ENCODE measurements at regions not wholly inside any gene's neighbourhood (a gene's known extent, or its start where the extent isn't known, plus 50 kb on each side); places are given as distances from the start of the nearest gene placed in this dataset.
"Not testable (repeated sequence)": the region's sequence is repeated elsewhere in the genome, so short reads cannot be mapped to it uniquely, and the experiment has no call there.

DNA sequence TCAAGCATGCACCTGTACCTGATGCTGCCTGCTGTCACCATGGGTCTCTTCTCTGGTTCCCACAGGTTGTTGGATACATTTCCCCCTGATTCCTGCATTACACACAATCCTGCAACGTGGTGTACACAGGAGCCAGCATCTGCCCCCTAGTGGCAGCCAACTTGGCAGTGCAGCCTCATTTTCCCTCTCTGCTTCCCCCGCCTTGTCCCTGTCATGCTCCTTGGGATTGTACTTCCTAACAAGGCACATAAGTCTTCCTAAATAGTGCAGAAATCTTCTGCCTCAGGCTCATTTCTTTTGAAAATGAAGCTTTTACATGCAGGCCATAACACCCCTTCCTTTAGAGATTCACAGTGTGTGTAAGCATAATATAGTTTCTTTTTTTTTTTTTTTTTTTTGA is 387.5 kb downstream of the CCSER2 start:
- Mint-ChIP-seq H3K9me3 (no peaks in the 10 kb centered on the region), H3K36me3 (ENCODE audit: low read depth) (no peaks in the 10 kb centered on the region), H3K27me3 (ENCODE audit: low read depth) (peaks cover 3% of the 10 kb centered on the region), H3K27ac (no peak overlapping the region), H3K4me3 (no peak overlapping the region), H3K4me1 (no peaks in the 10 kb centered on the region)
- TF ChIP-seq, protein P1, sequence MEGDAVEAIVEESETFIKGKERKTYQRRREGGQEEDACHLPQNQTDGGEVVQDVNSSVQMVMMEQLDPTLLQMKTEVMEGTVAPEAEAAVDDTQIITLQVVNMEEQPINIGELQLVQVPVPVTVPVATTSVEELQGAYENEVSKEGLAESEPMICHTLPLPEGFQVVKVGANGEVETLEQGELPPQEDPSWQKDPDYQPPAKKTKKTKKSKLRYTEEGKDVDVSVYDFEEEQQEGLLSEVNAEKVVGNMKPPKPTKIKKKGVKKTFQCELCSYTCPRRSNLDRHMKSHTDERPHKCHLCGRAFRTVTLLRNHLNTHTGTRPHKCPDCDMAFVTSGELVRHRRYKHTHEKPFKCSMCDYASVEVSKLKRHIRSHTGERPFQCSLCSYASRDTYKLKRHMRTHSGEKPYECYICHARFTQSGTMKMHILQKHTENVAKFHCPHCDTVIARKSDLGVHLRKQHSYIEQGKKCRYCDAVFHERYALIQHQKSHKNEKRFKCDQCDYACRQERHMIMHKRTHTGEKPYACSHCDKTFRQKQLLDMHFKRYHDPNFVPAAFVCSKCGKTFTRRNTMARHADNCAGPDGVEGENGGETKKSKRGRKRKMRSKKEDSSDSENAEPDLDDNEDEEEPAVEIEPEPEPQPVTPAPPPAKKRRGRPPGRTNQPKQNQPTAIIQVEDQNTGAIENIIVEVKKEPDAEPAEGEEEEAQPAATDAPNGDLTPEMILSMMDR (IDR thresholded peaks at IDR 0.05; ENCODE audit: unreplicated experiment in 3 of 3), result peak; percentile 25 to 56 (median 33)

DNA sequence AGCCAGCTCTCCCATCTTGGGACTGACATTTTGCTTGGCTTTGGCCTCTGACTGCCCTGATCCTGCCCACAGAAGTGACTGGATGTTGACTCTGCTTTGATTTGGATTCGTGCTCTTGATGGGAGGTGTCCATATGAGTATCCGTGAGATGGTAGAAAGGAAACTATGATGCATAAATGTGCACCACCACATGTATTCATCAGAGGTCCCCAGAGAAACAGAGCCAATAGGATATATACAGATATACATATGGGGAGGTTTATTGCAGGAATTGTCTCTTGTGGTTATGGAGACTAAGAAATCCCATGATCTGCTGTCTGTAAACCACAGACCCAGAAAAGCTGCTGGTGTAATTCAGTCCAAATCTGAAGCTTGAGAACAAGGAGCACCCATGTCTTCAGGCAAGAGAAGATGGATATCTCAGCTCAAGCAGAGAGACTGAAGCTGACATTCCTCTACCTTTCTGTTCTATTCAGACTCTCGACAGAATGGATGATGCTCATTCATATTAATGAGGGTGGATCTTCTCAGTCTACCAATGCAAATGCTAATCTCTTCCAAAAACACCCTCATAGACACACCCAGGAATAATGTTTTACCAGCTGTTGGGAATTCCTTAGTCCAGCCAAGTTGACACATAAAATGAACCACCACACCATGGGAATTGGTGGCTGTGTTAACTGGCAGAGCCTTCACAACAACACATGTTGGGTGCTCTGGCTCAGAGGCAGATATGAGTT is 390.7 kb downstream of the CCSER2 start:
- no peaks in the 10 kb centered on the region for H3K4me1 Mint-ChIP-seq
- no peaks in the 10 kb centered on the region for H3K36me3 Mint-ChIP-seq (ENCODE audit: low read depth)
- no peak overlapping the region for H3K27ac Mint-ChIP-seq
- TF ChIP-seq, protein P1 (IDR thresholded peaks at IDR 0.05; ENCODE audit: unreplicated experiment in 3 of 3), result no peak
- H3K4me3 Mint-ChIP-seq, result no peak overlapping the region
- no peaks in the 10 kb centered on the region for H3K27me3 Mint-ChIP-seq (ENCODE audit: low read depth)
- no peaks in the 10 kb centered on the region for H3K9me3 Mint-ChIP-seq

DNA sequence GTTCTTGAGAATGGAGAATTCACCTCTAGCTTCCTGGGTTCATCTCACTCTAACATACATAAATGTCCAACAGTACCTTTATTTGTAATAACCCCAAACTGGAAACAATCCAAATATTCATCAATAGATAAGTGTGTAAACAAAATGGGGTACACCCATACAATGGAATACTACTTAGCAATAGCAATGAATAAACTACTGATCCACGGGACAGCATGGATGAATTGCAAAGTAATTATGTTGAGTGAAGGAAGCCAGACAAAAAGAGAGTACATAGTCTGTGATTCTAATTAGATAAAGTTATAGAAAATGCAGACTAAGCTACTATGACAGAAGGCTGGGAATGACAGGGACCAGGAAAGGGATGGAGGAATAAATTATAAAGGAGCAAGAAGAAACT is 391.3 kb downstream of the CCSER2 start:
- H3K27me3 Mint-ChIP-seq (ENCODE audit: low read depth), result no peaks in the 10 kb centered on the region
- no peak overlapping the region for H3K27ac Mint-ChIP-seq
- H3K9me3 Mint-ChIP-seq, result no peaks in the 10 kb centered on the region
- H3K4me3 Mint-ChIP-seq, result no peak overlapping the region
- TF ChIP-seq, protein P1 (IDR thresholded peaks at IDR 0.05; ENCODE audit: unreplicated experiment in 3 of 3), result no peak
- no peaks in the 10 kb centered on the region for H3K36me3 Mint-ChIP-seq (ENCODE audit: low read depth)
- no peaks in the 10 kb centered on the region for H3K4me1 Mint-ChIP-seq

DNA sequence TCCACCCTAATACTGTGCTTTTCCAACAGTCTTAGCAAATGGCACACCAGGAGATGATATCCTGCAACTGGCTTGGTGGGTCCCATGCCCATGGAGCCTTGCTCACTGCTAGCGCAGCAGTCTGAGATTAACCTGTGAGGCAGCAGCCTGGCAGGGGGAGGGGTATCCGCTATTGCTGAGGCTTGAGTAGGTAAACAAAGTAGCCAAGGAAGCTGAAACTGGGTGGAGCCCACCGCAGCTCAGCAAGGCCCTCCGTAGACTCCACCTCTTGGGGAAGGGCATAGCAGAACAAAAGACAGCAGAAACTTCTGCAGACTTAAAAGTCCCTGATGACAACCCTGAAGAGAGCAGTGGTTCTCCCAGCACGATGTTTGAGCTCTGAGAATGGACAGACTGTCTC is 399.0 kb downstream of the CCSER2 start:
- Mint-ChIP-seq H3K4me1 (no peaks in the 10 kb centered on the region), H3K36me3 (ENCODE audit: low read depth) (no peaks in the 10 kb centered on the region), H3K9me3 (peaks cover 19% of the 10 kb centered on the region), H3K27ac (no peak overlapping the region), H3K27me3 (ENCODE audit: low read depth) (peaks cover 3% of the 10 kb centered on the region), H3K4me3 (no peak overlapping the region)
- TF ChIP-seq, protein P1 (IDR thresholded peaks at IDR 0.05; ENCODE audit: unreplicated experiment in 3 of 3), result no peak

DNA sequence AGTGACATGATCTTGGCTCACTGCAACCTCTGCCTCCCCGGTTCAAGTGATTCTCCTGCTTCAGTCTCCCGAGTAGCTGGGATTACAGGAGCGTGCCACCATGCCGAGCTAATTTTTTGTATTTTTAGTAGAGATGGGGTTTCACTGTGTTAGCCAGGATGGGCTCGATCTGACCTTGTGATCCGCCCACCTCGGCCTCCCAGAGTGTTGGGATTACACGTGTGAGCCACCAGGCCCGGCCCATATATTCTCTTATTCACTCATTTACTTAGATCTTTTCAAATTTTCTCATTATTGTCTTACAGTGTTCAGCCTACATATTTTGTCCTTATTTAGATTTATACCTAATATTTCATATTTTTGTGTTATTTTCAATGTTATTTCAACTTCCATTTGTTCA is 410.7 kb downstream of the CCSER2 start:
- not testable (repeated sequence) for H3K27ac Mint-ChIP-seq; H3K36me3 Mint-ChIP-seq (ENCODE audit: low read depth); H3K4me1 Mint-ChIP-seq; H3K4me3 Mint-ChIP-seq; H3K27me3 Mint-ChIP-seq (ENCODE audit: low read depth); H3K9me3 Mint-ChIP-seq

DNA sequence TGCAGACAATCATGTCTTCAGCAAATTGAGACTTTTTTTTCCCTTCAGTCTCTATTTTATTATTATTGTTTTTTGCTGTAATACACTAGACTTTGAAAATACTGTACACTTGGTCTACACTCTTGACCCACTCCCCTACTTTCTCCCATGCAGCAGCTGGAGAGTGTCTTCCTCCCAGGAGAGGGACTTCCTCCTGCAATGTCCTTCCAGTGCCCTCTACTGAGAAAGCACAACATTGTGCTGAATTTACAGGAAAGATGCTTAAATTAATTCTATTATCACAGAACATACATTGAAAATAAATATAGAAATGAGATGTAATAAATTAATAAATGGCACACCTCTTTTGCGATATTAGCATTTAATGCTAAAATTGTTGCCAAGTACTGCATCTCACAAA is 411.3 kb downstream of the CCSER2 start:
- H3K4me3 Mint-ChIP-seq, result no peak overlapping the region
- H3K27ac Mint-ChIP-seq, result no peak overlapping the region
- no peaks in the 10 kb centered on the region for H3K9me3 Mint-ChIP-seq

More for the DNA sequence above, 411.3 kb downstream of the CCSER2 start:
- TF ChIP-seq, protein P1 (IDR thresholded peaks at IDR 0.05; ENCODE audit: unreplicated experiment in 3 of 3), result peak in 2 of 3 experiments; percentile 13 to 16
- no peaks in the 10 kb centered on the region for H3K4me1 Mint-ChIP-seq
- peaks cover 3% of the 10 kb centered on the region for H3K27me3 Mint-ChIP-seq (ENCODE audit: low read depth)
- no peaks in the 10 kb centered on the region for H3K36me3 Mint-ChIP-seq (ENCODE audit: low read depth)
